ENCODE measurements at regions not wholly inside any gene's neighbourhood (a gene's known extent, or its start where the extent isn't known, plus 50 kb on each side); places are given as distances from the start of the nearest gene placed in this dataset.

- ATAC-seq (no peak), DNase-seq (no peak)
- no peak for TF ChIP-seq EZH2phosphoT487 (IDR thresholded peaks at IDR 0.05; ENCODE audit: borderline replicate concordance, low read length)
- TF ChIP-seq EZH2 (IDR thresholded peaks at IDR 0.05; ENCODE audit: low read length, unreplicated experiment) = no peak
- no peak for TF ChIP-seq CTCF (conservative IDR thresholded peaks at IDR 0.05; ENCODE audit: low read depth, low read length)
- Histone ChIP-seq H3K36me3 (ENCODE audit: low read depth, low read length) (no peaks in the 10 kb centered on the region), H3K4me2 (ENCODE audit: low read length) (no peak overlapping the region), H3K4me1 (ENCODE audit: insufficient read depth, low read length) (no peaks in the 10 kb centered on the region), H3K9me3 (ENCODE audit: low read length) (no peaks in the 10 kb centered on the region), H3F3A (ENCODE audit: low read length, unreplicated experiment) (no peaks in the 10 kb centered on the region), H3K9me2 (replicated peaks; ENCODE audit: low read length) (no peaks in the 10 kb centered on the region), H3K4me3 (ENCODE audit: low read length) (no peak overlapping the region), H3K9ac (ENCODE audit: low read length) (no peak overlapping the region), H3K27ac (ENCODE audit: low read length) (no peak overlapping the region), H2AFZ (ENCODE audit: low read length) (no peak overlapping the region), H4K20me1 (ENCODE audit: low read length) (no peaks in the 10 kb centered on the region), H3K27me3 (ENCODE audit: low read length) (no peaks in the 10 kb centered on the region), H3K79me2 (ENCODE audit: low read length) (no peaks in the 10 kb centered on the region)
- CTCF ChIA-PET = no interaction called here
- BruUV-seq (replicated peaks) = no TSS peak
- POLR2A ChIA-PET (ENCODE audit: unreplicated experiment) = no interaction called here
- intact Hi-C loops (cut with micrococcal nuclease) = no loop called here
These were observed 278.4 kb downstream of the RASEF start for GRCh38 chr9:82784589-82784988.

GRCh38 chr9:82789155-82789824 lies 273.7 kb downstream of the RASEF start:
- no peaks in the 10 kb centered on the region for H3K27me3 ChIP-seq (ENCODE audit: low read length)
- intact Hi-C loops (cut with micrococcal nuclease) = no loop called here
- no peak for TF ChIP-seq CTCF (conservative IDR thresholded peaks at IDR 0.05; ENCODE audit: low read depth, low read length)
- TF ChIP-seq EZH2phosphoT487 (IDR thresholded peaks at IDR 0.05; ENCODE audit: borderline replicate concordance, low read length) = no peak
- TF ChIP-seq EZH2 (IDR thresholded peaks at IDR 0.05; ENCODE audit: low read length, unreplicated experiment) = no peak
- H3K9me2 ChIP-seq (replicated peaks; ENCODE audit: low read length) = no peaks in the 10 kb centered on the region
- H3K4me3 ChIP-seq (ENCODE audit: low read length) = no peak overlapping the region
- no peaks in the 10 kb centered on the region for H3K9me3 ChIP-seq (ENCODE audit: low read length)
- H3K27ac ChIP-seq (ENCODE audit: low read length) = no peak overlapping the region
- DNase-seq = no peak
- POLR2A ChIA-PET (ENCODE audit: unreplicated experiment) = no interaction called here
- BruUV-seq (replicated peaks) = no TSS peak
- no peaks in the 10 kb centered on the region for H3K36me3 ChIP-seq (ENCODE audit: low read depth, low read length)
- no peaks in the 10 kb centered on the region for H3F3A ChIP-seq (ENCODE audit: low read length, unreplicated experiment)
- ATAC-seq = no peak
- H3K4me2 ChIP-seq (ENCODE audit: low read length) = no peak overlapping the region
- no peaks in the 10 kb centered on the region for H4K20me1 ChIP-seq (ENCODE audit: low read length)
- no peaks in the 10 kb centered on the region for H3K4me1 ChIP-seq (ENCODE audit: insufficient read depth, low read length)
- H3K79me2 ChIP-seq (ENCODE audit: low read length) = no peaks in the 10 kb centered on the region
- no peak overlapping the region for H2AFZ ChIP-seq (ENCODE audit: low read length)
- no peak overlapping the region for H3K9ac ChIP-seq (ENCODE audit: low read length)
- CTCF ChIA-PET = no interaction called here

- ChIA-PET POLR2A (ENCODE audit: unreplicated experiment) (no interaction called here), CTCF (no interaction called here)
- no peak for ATAC-seq
- Histone ChIP-seq H3K36me3 (ENCODE audit: low read depth, low read length) (no peaks in the 10 kb centered on the region), H3K4me2 (ENCODE audit: low read length) (no peak overlapping the region), H3K4me3 (ENCODE audit: low read length) (no peak overlapping the region), H3K79me2 (ENCODE audit: low read length) (no peaks in the 10 kb centered on the region), H3K9me3 (ENCODE audit: low read length) (no peaks in the 10 kb centered on the region), H3K27ac (ENCODE audit: low read length) (no peak overlapping the region), H3K4me1 (ENCODE audit: insufficient read depth, low read length) (no peaks in the 10 kb centered on the region), H4K20me1 (ENCODE audit: low read length) (no peaks in the 10 kb centered on the region), H3F3A (ENCODE audit: low read length, unreplicated experiment) (no peaks in the 10 kb centered on the region), H2AFZ (ENCODE audit: low read length) (no peak overlapping the region), H3K9ac (ENCODE audit: low read length) (no peak overlapping the region), H3K27me3 (ENCODE audit: low read length) (no peaks in the 10 kb centered on the region), H3K9me2 (replicated peaks; ENCODE audit: low read length) (no peaks in the 10 kb centered on the region)
- intact Hi-C loops (cut with micrococcal nuclease) = no loop called here
- DNase-seq = no peak
- TF ChIP-seq EZH2 (IDR thresholded peaks at IDR 0.05; ENCODE audit: low read length, unreplicated experiment) (no peak), EZH2phosphoT487 (IDR thresholded peaks at IDR 0.05; ENCODE audit: borderline replicate concordance, low read length) (no peak), CTCF (conservative IDR thresholded peaks at IDR 0.05; ENCODE audit: low read depth, low read length) (no peak)
- BruUV-seq (replicated peaks) = no TSS peak
These were observed 272.1 kb downstream of the RASEF start for GRCh38 chr9:82790875-82791274.

Measured in PC-3 (cell line).